IPS DF 19.7 (cell line): ENCODE measurements at regions not wholly inside any gene's neighbourhood (a gene's known extent, or its start where the extent isn't known, plus 50 kb on each side); places are given as distances from the start of the nearest gene placed in this dataset.
"Not testable (repeated sequence)": the region's sequence is repeated elsewhere in the genome, so short reads cannot be mapped to it uniquely, and the experiment has no call there.

Experiments used
- DNase-seq: peaks from one replicate; pipeline ENCODE4 v3.0.0-alpha.2; 2013; ENCODE audit warnings: low read depth, low spot score

DNA sequence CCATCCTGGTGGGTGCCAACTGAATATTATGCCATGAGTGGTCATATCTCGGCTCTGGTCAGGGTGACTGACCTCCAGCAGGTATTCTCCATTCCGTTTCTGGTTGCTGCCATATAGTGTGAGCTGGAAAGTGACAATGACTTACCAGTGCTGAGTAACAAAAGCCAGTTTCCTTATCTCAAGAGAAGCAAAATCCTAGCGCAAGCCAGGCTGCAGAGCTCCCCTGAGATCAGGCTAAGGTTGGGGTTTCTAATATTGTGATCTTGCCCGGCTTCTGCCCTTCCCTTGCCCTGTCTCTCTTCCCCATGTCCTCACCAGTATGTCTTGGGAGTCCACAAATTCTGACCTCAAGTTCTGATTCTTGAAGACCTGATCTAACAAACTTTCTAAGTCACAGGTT lies 271.3 kb upstream of the SPTLC3 start:
- no peak for DNase-seq

- no peak for DNase-seq
Measured at GRCh38 chr20:12737900-12738299, 270.9 kb upstream of the SPTLC3 start.

DNA sequence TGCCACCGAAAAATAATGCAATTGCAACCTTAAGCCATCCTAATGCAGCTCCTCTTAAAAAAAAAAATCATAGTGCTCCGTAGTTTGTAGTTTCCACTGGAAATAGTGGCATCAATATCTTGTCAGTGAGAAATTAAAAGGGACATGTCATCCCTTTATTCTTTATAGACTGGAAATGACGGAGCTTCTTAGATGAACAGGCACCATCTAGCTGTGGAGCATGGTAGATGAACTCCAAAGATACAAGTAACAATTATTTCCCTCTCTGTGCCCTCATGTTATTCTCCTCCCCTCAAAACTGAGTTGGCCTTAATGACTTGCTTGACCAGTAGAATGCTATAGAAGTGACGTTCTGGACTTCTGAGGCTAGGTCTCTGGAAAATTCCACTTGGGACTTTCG lies 268.1 kb upstream of the SPTLC3 start:
- no peak for DNase-seq

- DNase-seq = no peak
Measured at GRCh38 chr20:12744037-12744436, 264.7 kb upstream of the SPTLC3 start.

GRCh38 chr20:12748359-12748994 lies 260.3 kb upstream of the SPTLC3 start:
- no peak for DNase-seq

DNA sequence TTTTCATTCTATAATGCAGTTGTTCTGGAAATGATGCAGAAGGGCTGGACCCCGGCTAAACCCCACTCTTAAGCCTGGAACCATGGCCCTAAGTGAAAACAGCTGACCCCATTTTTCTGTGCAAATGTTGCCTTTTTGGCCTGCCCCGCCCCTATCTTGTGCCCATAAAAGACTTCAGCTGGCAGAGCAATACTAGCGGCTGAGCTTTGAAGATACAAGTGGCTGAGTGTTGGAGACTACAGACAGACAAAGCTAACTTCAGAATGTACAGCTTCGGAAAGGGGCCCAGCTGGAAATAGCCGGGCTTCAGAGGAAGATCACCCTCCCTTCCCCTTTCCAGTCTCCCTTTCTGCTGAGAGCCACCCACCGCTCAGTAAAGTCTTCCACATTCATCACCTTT lies 258.6 kb upstream of the SPTLC3 start:
- DNase-seq = no peak

- not testable (repeated sequence) for DNase-seq
Measured at GRCh38 chr20:12752900-12753693, 255.7 kb upstream of the SPTLC3 start.

- not testable (repeated sequence) for DNase-seq
Measured at GRCh38 chr20:12753742-12754141, 255.0 kb upstream of the SPTLC3 start.

DNA sequence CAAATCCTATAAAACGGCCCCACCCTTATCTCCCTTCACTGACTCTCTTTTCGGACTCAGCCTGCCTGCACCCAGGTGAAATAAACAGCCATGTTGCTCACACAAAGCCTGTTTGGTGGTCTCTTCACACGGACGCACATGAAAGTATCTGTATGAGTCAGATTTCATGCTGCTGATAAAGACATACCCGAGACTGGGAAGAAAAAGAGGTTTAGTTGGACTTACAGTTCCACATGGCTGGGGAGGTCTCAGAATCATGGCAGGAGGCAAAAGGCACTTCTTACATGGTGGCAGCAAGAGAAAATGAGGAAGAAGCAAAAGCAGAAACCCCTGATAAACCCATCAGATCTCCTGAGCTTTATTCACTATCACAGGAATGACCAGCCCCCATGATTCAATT lies 249.3 kb upstream of the SPTLC3 start:
- not testable (repeated sequence) for DNase-seq

DNA sequence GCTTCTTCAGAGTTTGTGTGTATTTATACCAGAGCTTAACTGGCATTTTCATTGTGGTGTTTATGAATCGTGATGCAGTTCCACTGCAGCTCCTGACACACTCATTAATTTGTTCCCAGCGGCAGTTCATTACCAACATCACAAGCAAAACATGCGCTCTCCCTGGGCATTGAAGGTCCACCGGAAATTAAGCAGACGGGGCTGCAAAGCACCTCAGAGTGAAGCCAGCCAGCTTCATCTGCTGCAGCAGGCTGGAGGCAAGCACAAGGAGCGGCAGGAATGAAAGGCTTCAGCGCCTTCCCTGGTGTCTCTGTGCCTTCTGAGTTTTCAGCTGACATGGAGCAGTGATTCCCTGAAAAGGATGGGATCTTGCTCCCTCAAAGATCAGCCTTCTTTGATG lies 246.0 kb upstream of the SPTLC3 start:
- DNase-seq = no peak

DNA sequence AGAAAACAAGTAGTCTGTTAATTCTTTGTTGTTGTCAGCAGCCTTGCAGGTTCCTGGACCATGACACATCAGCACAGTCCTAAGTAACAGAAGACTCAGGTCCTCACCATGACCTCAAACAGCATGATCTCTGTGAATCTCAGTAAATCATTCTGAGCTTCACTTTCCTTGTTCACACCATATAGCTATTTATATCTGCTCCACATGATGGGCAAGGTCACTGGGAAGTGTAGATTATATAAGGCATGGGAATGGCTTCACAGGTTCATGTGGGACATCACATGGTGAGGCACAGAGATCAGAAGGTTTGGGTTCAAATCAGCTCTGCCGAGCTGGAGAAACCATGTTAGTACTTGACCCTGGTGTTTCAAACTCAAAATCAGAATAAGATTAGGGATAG lies 245.4 kb upstream of the SPTLC3 start:
- DNase-seq = no peak

- no peak for DNase-seq
Measured at GRCh38 chr20:12764053-12764452, 244.7 kb upstream of the SPTLC3 start.

- no peak for DNase-seq
Measured at GRCh38 chr20:12764851-12765250, 243.9 kb upstream of the SPTLC3 start.

- no peak for DNase-seq
Measured at GRCh38 chr20:12773936-12774335, 234.8 kb upstream of the SPTLC3 start.

GRCh38 chr20:12775041-12775440 lies 233.7 kb upstream of the SPTLC3 start:
- DNase-seq = no peak

DNA sequence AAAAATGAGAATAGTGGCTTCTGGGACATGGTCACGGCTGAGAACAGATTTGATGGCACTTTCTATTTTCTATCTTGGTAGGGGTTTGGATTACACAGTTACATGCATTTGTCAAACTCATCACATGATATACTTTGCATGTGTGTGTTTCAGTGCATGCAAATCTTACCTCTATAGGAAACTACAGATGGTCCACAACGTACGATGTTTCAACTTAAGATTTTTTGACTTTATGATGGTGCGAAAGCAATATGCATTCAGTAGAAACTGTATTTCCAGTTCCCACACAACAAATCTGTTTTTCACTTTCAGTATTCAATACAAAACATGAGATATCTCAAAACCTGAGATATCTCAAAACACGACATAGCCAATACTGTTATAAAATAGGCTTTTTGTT lies 231.8 kb upstream of the SPTLC3 start:
- DNase-seq = no peak

DNA sequence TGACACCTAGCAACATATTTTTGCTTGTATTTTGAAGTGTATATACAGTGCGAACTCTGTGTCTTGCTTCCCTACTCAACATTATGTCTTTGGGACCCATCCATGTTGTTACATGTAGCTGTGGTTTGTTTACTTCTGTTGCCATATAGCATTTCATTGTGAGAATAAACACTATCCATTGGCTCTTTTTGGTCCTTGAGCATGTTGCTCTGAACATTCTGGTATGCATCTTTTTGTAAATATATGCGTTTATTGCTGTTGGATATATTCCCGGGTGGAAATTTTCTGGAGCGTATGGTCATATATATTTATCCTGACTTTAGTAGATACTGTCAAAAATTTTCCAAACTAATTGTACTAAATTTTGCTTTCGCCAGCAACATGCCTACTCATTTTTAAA lies 222.5 kb upstream of the SPTLC3 start:
- no peak for DNase-seq

GRCh38 chr20:12788632-12789299 lies 220.0 kb upstream of the SPTLC3 start:
- DNase-seq = no peak

DNA sequence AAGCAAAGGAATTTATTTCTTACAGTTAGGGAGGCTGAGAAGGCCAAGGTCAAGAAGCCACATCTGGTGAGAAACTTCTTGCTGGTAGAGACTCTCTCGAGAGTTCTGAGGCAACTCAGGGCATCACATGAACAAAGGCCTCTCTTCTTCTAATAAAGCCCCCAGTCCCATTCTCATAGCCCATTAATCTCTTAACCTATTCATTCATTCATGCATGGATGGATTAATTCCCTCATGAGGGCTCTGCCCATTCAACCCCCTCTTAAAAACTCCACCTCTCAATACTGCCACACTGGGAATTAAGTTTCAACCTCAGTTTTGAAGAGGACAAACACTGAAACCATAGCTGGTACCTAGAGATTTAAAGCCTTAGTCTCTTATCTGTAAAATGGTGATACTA lies 217.9 kb upstream of the SPTLC3 start:
- no peak for DNase-seq

DNA sequence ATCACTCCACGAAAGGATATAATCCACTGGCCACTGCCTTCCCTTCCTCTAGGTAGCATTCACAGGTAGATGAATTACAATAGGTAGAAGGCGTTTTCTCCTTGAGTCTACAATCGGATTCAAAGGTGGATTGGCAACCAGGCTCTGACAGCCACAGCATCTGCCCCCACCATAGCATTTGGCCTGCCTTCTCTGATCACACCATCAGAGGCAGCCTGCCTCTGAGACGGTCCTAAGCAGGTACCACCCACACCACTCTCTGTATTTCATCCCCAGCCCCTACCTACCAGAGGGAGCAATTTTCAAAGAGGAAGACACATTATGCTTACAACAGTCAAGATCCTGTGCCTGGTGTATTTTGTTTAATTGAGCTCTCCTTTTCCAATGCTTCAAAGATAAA lies 210.5 kb upstream of the SPTLC3 start:
- peak; percentile 7 for DNase-seq

DNA sequence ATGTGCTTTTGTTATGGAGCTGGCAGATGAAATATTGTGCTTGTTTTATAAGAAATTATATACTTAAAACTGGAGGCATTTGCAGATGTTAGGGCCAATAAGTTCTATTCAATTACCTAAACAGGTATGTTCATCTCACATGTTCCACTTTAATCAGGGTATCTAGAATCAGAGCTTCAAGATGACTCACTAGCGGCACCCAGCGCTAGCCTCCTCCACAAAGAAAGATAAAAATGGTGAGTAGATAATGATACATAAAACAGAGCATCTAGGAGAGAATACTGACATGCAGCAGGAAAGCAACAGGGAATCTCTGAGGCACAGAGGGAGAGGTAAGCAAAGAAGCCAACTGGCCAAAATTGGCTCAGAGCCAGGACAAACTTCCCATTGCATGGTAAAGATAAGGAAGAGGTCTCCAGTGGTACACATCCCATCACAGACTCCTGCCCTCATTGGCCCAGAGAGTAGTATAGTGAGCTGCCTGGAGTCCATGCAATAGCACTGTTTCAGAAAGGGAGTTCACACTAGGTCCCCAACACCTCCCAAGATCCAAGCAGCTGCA lies 200.7 kb upstream of the SPTLC3 start:
- DNase-seq = no peak

- no peak for DNase-seq
Measured at GRCh38 chr20:12815231-12815768, 193.5 kb upstream of the SPTLC3 start.
